ENCODE measurements at regions not wholly inside any gene's neighbourhood (a gene's known extent, or its start where the extent isn't known, plus 50 kb on each side); places are given as distances from the start of the nearest gene placed in this dataset.
"Not testable (repeated sequence)": the region's sequence is repeated elsewhere in the genome, so short reads cannot be mapped to it uniquely, and the experiment has no call there.

DNA sequence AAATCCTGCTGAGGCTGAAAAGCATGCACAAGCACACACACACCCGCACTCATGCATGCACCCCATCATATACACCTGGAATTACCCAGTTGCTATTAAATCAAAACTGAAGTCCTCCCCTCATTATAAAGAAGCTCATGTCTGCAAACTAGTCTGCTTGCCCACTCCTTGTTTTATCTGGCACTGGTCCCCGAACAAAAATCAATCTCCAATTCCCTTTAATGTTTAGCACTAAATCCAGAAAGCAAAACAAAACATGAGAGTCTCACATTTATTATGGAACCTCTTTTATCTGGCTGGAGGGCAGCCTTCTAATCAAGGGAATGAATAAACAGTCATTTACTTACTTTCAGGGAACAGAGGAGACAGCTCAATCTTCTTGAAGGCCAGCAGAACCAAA lies 1093.4 kb upstream of the FLRT2 start:
- H3K27me3 Mint-ChIP-seq: no peaks in the 10 kb centered on the region
- peaks cover 11% of the 10 kb centered on the region for H3K9me3 Mint-ChIP-seq
- no peak overlapping the region for H3K27ac Mint-ChIP-seq
- H3K4me3 Mint-ChIP-seq: no peak overlapping the region
- no peaks in the 10 kb centered on the region for H3K4me1 Mint-ChIP-seq
- no peak for ATAC-seq (replicated peaks)
- no peaks in the 10 kb centered on the region for H3K36me3 Mint-ChIP-seq (ENCODE audit: low read depth)

DNA sequence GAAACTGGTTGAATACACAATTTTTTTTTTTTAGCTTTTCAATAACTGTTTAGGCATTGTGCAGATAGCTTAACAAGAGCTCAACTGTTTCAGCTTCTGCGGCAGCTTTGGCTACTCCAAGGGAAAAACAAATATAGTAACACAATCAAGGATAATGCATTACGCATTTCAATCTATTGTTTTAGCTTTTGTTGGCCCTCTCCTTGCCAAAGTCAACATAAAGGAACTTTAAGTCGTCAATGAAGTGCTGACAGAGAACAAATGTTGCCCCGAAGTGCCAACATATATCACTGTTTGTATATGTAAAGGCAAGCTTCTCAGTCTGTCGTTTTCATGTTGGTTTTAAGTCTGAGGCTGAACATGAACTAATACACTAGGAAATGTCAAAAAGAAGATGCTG lies 1087.4 kb upstream of the FLRT2 start:
- Mint-ChIP-seq H3K4me3 (no peak overlapping the region), H3K9me3 (peaks cover 10% of the 10 kb centered on the region), H3K36me3 (ENCODE audit: low read depth) (no peaks in the 10 kb centered on the region), H3K4me1 (no peaks in the 10 kb centered on the region), H3K27me3 (no peaks in the 10 kb centered on the region), H3K27ac (no peak overlapping the region)
- no peak for ATAC-seq (replicated peaks)

DNA sequence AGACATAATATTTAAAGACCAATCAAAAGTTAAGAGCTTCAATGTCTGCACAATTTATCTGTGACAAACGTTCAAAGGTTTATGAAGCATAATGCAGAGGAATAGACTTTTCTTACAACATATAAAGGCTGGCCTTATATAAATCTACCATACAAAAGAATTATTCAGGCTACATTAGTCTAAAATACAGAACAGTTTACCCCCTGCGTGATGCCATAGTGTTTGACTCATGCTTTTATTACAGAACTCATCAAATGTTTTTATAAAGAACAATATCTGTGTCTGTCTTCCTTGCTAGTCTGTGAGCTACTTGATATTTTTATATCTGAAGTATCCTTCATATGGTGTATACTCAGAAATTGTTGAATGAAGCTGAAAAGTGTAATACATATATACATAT lies 1084.5 kb upstream of the FLRT2 start:
- H3K27ac Mint-ChIP-seq: no peak overlapping the region

DNA sequence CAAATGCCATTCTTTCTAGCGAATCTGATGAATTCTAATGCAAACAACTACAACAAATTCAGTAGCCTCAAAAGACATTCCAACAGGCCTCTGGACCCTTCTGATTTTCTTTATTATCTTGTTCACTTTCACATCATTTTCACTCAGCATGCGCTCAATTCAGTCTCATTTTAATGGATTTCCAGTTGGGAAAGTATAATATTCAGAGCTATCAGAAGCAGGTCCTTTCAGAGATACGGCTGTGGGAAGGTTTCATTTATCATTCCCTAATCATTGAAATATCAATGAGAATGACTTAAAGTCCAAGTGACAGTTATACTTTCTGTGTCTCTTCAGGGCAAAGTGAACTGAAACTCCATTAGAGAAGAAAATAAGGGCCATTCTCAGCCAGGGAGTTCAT lies 1083.7 kb upstream of the FLRT2 start:
- Mint-ChIP-seq H3K27ac (no peak overlapping the region), H3K36me3 (ENCODE audit: low read depth) (no peaks in the 10 kb centered on the region), H3K4me3 (no peak overlapping the region), H3K27me3 (no peaks in the 10 kb centered on the region), H3K9me3 (peaks cover 3% of the 10 kb centered on the region), H3K4me1 (no peaks in the 10 kb centered on the region)
- ATAC-seq (replicated peaks): no peak

More for the DNA sequence above, 1084.5 kb upstream of the FLRT2 start:
- no peak for ATAC-seq (replicated peaks)
- Mint-ChIP-seq H3K4me3 (no peak overlapping the region), H3K36me3 (ENCODE audit: low read depth) (no peaks in the 10 kb centered on the region), H3K9me3 (peaks cover 3% of the 10 kb centered on the region), H3K27me3 (no peaks in the 10 kb centered on the region), H3K4me1 (no peaks in the 10 kb centered on the region)

DNA sequence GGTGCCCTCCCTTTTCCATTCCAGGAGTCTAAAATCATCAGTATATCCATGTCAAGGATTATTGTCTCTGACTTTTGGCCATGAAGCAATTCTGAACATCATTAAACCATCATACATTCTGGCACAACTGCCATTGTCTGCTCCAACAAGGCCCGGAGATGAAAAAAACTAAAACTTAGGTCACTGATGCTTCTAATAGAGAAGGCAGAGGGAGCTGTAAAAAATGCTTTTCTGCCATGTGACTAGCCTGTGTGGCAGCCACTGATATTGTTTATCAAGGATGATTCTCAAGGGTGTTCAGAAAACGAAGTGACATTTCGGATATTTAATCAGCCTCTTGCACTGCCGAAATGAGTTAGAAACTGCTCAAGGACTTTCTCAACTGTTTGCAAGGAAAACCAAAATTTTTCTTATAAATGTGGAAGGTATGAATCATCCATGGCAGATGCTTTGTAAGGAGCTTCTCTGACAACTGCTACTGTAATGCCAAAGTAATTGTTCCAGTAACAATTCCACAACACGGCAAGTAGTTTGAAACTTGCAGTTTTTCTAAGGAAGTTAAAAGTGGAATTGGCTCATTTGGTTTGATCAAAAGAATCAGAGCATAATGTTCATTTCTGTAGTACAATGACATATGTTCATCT lies 1076.5 kb upstream of the FLRT2 start:
- Mint-ChIP-seq H3K27ac (no peak overlapping the region), H3K4me1 (no peaks in the 10 kb centered on the region), H3K9me3 (peaks cover 12% of the 10 kb centered on the region), H3K27me3 (no peaks in the 10 kb centered on the region), H3K4me3 (no peak overlapping the region), H3K36me3 (ENCODE audit: low read depth) (no peaks in the 10 kb centered on the region)
- ATAC-seq (replicated peaks): no peak

DNA sequence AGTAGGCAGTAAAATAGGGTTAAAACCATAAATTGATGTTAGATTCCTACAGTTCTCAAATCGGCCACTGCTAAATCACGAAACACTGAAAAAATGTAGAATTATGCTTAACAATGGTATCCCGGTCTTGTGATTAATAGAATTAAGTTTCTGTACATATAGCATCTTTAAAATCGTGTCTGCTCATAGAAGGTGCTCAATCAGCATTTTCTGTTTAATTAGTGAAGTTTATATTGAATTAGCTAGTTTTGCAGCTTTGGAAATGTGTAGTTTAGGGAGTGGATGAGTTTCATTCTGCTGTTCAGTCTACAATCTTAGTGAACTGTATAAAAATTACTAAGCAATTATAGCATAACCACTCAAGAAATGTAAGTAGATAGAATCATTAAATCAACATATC lies 1075.8 kb upstream of the FLRT2 start:
- Mint-ChIP-seq H3K4me1 (no peaks in the 10 kb centered on the region), H3K27me3 (no peaks in the 10 kb centered on the region), H3K4me3 (no peak overlapping the region), H3K9me3 (peaks cover 12% of the 10 kb centered on the region), H3K36me3 (ENCODE audit: low read depth) (no peaks in the 10 kb centered on the region), H3K27ac (no peak overlapping the region)
- no peak for ATAC-seq (replicated peaks)

DNA sequence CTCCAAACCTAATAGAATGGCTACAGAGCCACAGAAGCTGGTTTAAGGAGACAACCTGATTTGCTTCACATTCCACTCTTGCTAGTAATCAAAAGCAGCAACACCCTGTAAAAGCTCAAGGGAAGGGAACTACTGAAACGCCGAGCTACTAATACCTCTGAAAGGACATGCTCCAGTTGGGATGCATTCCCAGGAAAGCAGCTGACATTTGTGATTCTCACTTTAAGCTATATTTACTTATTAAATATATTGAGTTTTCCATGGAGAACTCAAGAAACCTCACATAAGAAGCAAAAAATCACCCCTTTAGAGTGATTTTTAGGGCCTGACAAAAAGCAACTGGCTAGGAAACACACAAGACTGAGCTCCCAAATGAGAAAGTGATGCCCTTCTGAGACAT lies 1073.0 kb upstream of the FLRT2 start:
- peaks cover 12% of the 10 kb centered on the region for H3K9me3 Mint-ChIP-seq
- ATAC-seq (replicated peaks): no peak
- no peak overlapping the region for H3K27ac Mint-ChIP-seq
- H3K36me3 Mint-ChIP-seq (ENCODE audit: low read depth): no peaks in the 10 kb centered on the region
- H3K4me3 Mint-ChIP-seq: no peak overlapping the region
- H3K4me1 Mint-ChIP-seq: no peaks in the 10 kb centered on the region
- no peaks in the 10 kb centered on the region for H3K27me3 Mint-ChIP-seq

DNA sequence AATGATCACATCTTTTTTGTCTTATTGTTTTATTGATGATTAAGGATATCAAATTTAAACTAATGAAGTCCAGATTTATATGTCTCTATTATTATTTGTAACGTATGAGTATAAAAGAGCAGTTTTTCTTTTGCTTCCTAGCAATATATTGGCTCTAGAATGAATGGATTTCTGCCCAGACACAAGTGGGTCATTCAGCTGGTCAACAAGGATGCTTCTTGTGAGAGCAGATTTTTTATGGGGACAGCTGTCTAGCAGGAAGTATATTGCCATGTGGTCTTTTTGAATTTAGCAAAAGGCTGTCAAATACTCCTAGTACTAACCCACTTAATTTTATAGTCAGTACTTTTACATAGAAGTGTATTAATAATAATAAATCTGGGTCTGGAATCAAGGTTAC lies 1071.1 kb upstream of the FLRT2 start:
- H3K4me3 Mint-ChIP-seq: no peak overlapping the region
- peaks cover 11% of the 10 kb centered on the region for H3K9me3 Mint-ChIP-seq
- ATAC-seq (replicated peaks): no peak
- H3K27ac Mint-ChIP-seq: no peak overlapping the region
- no peaks in the 10 kb centered on the region for H3K36me3 Mint-ChIP-seq (ENCODE audit: low read depth)
- H3K4me1 Mint-ChIP-seq: no peaks in the 10 kb centered on the region
- H3K27me3 Mint-ChIP-seq: no peaks in the 10 kb centered on the region

DNA sequence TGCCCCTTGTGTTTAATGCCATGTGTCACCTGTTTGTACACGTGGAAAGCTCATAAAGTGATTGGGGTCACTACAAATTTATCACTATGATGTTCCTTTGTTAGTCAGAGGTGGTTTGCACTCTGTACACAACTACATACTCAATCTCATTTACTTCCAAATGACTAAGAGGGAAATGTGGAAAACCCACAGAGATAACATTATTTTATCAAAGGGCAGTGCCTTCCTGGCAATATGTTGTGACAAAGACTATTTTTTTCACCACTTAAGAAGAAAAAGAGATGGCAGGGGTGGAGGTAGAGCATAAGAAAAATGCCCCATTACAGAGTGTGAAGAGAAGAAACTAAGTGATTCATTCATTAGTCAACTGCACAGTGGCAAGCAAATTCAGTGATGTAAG lies 1064.1 kb upstream of the FLRT2 start:
- Mint-ChIP-seq H3K36me3 (ENCODE audit: low read depth) (no peaks in the 10 kb centered on the region), H3K4me1 (no peaks in the 10 kb centered on the region), H3K27ac (no peak overlapping the region), H3K4me3 (no peak overlapping the region), H3K9me3 (peaks cover 7% of the 10 kb centered on the region), H3K27me3 (no peaks in the 10 kb centered on the region)
- no peak for ATAC-seq (replicated peaks)

DNA sequence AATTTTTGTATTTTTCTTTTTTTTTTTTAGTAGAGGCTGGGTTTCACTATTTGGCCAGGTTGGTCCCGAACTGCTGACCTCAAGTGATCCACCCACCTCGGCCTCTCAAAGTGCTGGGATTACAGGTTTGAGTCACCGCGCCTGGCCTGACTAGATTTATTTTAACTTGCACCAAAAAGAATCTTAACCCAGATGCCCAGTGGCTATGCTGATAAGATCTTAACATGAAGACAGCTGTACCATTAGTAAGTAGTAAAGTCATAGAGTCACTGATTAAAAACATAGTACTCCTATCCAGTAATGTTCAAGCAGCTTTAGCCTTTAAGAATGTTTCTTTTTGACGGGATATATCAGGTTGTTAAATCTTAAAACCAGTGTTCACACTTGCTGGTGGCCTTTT lies 1061.8 kb upstream of the FLRT2 start:
- Mint-ChIP-seq H3K27me3 (no peaks in the 10 kb centered on the region), H3K4me3 (no peak overlapping the region), H3K27ac (no peak overlapping the region), H3K4me1 (no peaks in the 10 kb centered on the region), H3K9me3 (peaks cover 10% of the 10 kb centered on the region), H3K36me3 (ENCODE audit: low read depth) (no peaks in the 10 kb centered on the region)
- ATAC-seq (replicated peaks): no peak

DNA sequence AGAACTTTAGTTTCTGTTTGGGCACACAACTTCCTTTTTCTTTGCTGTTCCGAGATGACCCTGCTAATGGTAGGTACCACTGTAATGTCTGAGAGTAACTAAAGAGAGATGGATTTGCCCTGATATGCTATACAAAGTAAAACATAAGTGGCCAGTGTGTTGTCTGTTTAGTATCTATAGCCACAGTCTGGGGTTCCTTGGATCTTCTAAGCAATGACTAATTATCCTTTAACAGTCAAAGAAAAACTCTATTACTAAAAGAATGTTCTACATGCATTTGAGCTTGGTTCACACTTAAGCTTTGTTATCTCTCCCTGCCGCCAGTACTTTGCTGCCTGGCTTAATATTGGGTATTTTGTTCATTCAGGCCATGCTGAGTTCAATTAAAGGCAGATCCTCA lies 1051.9 kb upstream of the FLRT2 start:
- Mint-ChIP-seq H3K27ac (no peak overlapping the region), H3K4me3 (no peak overlapping the region), H3K36me3 (ENCODE audit: low read depth) (no peaks in the 10 kb centered on the region), H3K4me1 (no peaks in the 10 kb centered on the region), H3K9me3 (peaks cover 10% of the 10 kb centered on the region), H3K27me3 (no peaks in the 10 kb centered on the region)
- no peak for ATAC-seq (replicated peaks)

DNA sequence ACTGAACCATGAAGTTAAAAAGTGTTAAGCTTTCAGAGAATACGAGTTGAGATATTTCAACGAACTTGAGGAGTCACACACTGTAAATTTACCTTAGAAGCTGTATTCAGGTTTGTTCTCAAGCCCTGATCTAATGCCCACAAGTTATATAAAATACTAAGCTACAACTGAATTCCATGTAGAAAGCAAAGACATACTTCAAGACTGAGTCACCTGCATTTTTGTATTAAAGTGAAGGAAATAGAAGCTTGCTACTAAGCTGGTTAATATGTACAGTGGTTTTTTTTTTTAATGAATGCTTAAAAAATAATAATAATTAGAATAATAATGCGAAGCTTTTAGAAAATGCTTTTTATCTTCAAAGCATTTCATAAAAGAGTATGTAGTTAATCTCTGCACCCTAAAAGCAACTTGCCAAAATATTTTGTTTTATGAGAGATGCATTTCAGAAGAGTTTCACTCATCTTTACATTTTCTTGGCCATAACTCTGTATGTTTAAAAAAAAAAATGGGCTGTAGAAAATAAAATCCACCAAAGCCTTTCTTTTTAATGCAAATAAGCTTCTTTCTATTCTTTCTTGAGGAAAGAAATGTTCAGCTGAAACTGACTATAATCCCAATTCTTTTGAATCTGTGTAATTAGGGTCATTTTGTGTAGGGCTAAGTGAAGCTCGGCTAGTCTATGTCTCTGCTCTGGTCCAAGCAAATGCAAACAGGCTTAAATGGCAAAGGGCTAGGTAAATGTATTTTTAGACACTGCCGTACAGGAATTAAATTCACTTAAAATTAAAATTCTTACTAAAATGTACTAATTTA lies 1047.5 kb upstream of the FLRT2 start:
- ATAC-seq (replicated peaks): no peak
- H3K9me3 Mint-ChIP-seq: peaks cover 15% of the 10 kb centered on the region

DNA sequence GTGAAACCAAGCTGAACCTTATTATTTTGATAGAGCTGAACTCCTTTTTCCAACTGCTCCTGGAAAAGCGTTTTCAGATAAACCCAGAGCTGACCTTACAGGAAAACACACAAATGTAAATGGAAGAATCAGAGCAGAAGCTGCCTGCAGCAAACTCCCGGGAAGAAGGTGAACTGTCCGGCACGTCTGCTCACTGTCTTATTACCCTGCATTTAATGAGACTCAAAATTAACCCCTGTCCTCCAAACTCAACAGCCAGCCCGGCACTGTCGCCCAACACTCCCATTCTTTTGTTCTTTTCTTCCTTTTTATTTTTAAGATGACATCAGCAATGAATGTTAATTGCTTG lies 1046.9 kb upstream of the FLRT2 start:
- H3K36me3 Mint-ChIP-seq (ENCODE audit: low read depth): no peaks in the 10 kb centered on the region
- H3K9me3 Mint-ChIP-seq: peaks cover 21% of the 10 kb centered on the region
- ATAC-seq (replicated peaks): no peak
- H3K27ac Mint-ChIP-seq: no peak overlapping the region
- H3K27me3 Mint-ChIP-seq: no peaks in the 10 kb centered on the region
- H3K4me1 Mint-ChIP-seq: no peaks in the 10 kb centered on the region
- H3K4me3 Mint-ChIP-seq: no peak overlapping the region

More for the DNA sequence above, 1047.5 kb upstream of the FLRT2 start:
- Mint-ChIP-seq H3K36me3 (ENCODE audit: low read depth) (no peaks in the 10 kb centered on the region), H3K4me1 (no peaks in the 10 kb centered on the region), H3K27ac (no peak overlapping the region), H3K4me3 (no peak overlapping the region), H3K27me3 (no peaks in the 10 kb centered on the region)

DNA sequence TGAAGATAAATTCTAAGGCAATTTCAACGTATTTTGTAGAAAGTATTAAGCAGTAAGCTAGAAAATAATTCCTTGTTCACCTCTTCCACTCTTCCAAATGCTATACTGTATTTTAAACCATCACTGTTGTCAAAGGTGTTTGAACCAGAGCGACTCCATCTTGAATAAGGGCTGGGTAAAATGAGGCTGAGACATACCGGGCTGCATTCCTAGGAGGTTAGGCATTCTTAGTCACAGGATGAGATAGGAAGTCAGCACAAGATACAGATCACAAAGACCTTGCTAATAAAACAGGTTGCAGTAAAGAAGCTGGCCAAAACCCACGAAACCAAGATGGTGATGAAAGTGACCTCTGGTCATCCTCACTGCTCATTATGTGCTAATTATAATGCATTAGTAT lies 1045.7 kb upstream of the FLRT2 start:
- not testable (repeated sequence) for H3K36me3 Mint-ChIP-seq (ENCODE audit: low read depth); H3K4me1 Mint-ChIP-seq; H3K27me3 Mint-ChIP-seq; ATAC-seq (replicated peaks); H3K27ac Mint-ChIP-seq; H3K4me3 Mint-ChIP-seq
- H3K9me3 Mint-ChIP-seq: peaks cover 22% of the 10 kb centered on the region

DNA sequence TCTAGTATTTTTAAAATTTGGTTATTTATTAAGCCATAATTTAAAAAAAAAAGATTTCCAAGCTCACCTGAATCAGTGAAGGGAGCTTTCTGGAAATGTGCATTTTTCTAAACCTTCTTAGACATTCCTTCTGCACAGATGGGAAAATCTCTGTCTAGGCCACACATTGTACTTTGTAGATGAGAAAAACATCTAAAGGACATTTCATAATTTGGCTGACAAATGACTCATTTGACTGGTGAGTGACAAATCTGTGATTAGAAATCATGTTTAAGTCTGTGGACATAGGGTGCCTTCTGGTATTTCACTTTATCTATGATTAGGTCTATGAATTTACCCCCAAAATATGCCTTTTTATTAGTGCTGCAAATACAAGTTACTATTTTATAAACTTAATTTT lies 1044.9 kb upstream of the FLRT2 start:
- no peaks in the 10 kb centered on the region for H3K36me3 Mint-ChIP-seq (ENCODE audit: low read depth)
- no peaks in the 10 kb centered on the region for H3K27me3 Mint-ChIP-seq

More for the DNA sequence above, 1044.9 kb upstream of the FLRT2 start:
- Mint-ChIP-seq H3K4me3 (no peak overlapping the region), H3K27ac (no peak overlapping the region), H3K4me1 (no peaks in the 10 kb centered on the region), H3K9me3 (peaks cover 22% of the 10 kb centered on the region)
- no peak for ATAC-seq (replicated peaks)
